ENCODE measurements at regions not wholly inside any gene's neighbourhood (a gene's known extent, or its start where the extent isn't known, plus 50 kb on each side); places are given as distances from the start of the nearest gene placed in this dataset.

- no peak overlapping the region for H2AFZ ChIP-seq (ENCODE audit: low read depth, low read length)
These were observed 424.3 kb upstream of the MEX3C start for GRCh38 chr18:51621864-51622160.

GRCh38 chr18:51622702-51623101 is 425.2 kb upstream of the MEX3C start:
- Histone ChIP-seq H3K9ac (ENCODE audit: low read length) (peak overlapping the region; percentile 3; the same call in 1 of the 2 replicates), H3K27ac (ENCODE audit: low read length) (no peak overlapping the region), H3K36me3 (replicated peaks; ENCODE audit: low read depth, low read length) (no peaks in the 10 kb centered on the region), H3K9me3 (ENCODE audit: insufficient read depth, low read length) (no peaks in the 10 kb centered on the region), H3K27me3 (ENCODE audit: low read depth, low read length) (no peaks in the 10 kb centered on the region), H3K79me2 (ENCODE audit: low read length) (no peaks in the 10 kb centered on the region), H3K4me1 (ENCODE audit: low read length) (peaks cover 29% of the 10 kb centered on the region), H3K4me3 (ENCODE audit: low read length) (no peak overlapping the region), H4K20me1 (ENCODE audit: insufficient read depth, low read length) (no peaks in the 10 kb centered on the region), H3K4me2 (ENCODE audit: low read length) (peak overlapping the region; percentile 13), H2AFZ (ENCODE audit: low read depth, low read length) (peak overlapping the region; percentile 49)
- TF ChIP-seq EZH2phosphoT487 (IDR thresholded peaks at IDR 0.05; ENCODE audit: low read depth) (no peak), CTCF (IDR thresholded peaks at IDR 0.05; ENCODE audit: low read depth, low read length) (no peak)

More at GRCh38 chr18:51621864-51622160, 424.3 kb upstream of the MEX3C start:
- Histone ChIP-seq H3K36me3 (replicated peaks; ENCODE audit: low read depth, low read length) (no peaks in the 10 kb centered on the region), H3K79me2 (ENCODE audit: low read length) (no peaks in the 10 kb centered on the region), H3K27ac (ENCODE audit: low read length) (no peak overlapping the region), H3K27me3 (ENCODE audit: low read depth, low read length) (no peaks in the 10 kb centered on the region), H3K4me1 (ENCODE audit: low read length) (peaks cover 38% of the 10 kb centered on the region), H3K9me3 (ENCODE audit: insufficient read depth, low read length) (no peaks in the 10 kb centered on the region), H3K4me2 (ENCODE audit: low read length) (peak overlapping the region; percentile 68), H3K9ac (ENCODE audit: low read length) (no peak overlapping the region), H4K20me1 (ENCODE audit: insufficient read depth, low read length) (no peaks in the 10 kb centered on the region), H3K4me3 (ENCODE audit: low read length) (no peak overlapping the region)
- TF ChIP-seq CTCF (IDR thresholded peaks at IDR 0.05; ENCODE audit: low read depth, low read length) (no peak), EZH2phosphoT487 (IDR thresholded peaks at IDR 0.05; ENCODE audit: low read depth) (no peak)

- Histone ChIP-seq H3K4me2 (ENCODE audit: low read length) (no peak overlapping the region), H3K4me3 (ENCODE audit: low read length) (no peak overlapping the region), H3K4me1 (ENCODE audit: low read length) (peaks cover 28% of the 10 kb centered on the region), H3K9me3 (ENCODE audit: insufficient read depth, low read length) (0 out of 2 replicates have a peak, but pooled peaks cover under 1% of the 10 kb centered on the region), H3K27me3 (ENCODE audit: low read depth, low read length) (no peaks in the 10 kb centered on the region), H3K79me2 (ENCODE audit: low read length) (no peaks in the 10 kb centered on the region), H4K20me1 (ENCODE audit: insufficient read depth, low read length) (no peaks in the 10 kb centered on the region), H3K9ac (ENCODE audit: low read length) (no peak overlapping the region), H3K36me3 (replicated peaks; ENCODE audit: low read depth, low read length) (no peaks in the 10 kb centered on the region), H2AFZ (ENCODE audit: low read depth, low read length) (no peak overlapping the region), H3K27ac (ENCODE audit: low read length) (no peak overlapping the region)
- TF ChIP-seq CTCF (IDR thresholded peaks at IDR 0.05; ENCODE audit: low read depth, low read length) (no peak), EZH2phosphoT487 (IDR thresholded peaks at IDR 0.05; ENCODE audit: low read depth) (no peak)
These were observed 426.2 kb upstream of the MEX3C start for GRCh38 chr18:51623653-51624052.

- Histone ChIP-seq H3K9me3 (ENCODE audit: insufficient read depth, low read length) (peaks cover 39% of the 10 kb centered on the region), H3K4me1 (ENCODE audit: low read length) (peaks cover 4% of the 10 kb centered on the region; the same call in 1 of the 2 replicates), H3K27me3 (ENCODE audit: low read depth, low read length) (no peaks in the 10 kb centered on the region), H2AFZ (ENCODE audit: low read depth, low read length) (no peak overlapping the region), H4K20me1 (ENCODE audit: insufficient read depth, low read length) (no peaks in the 10 kb centered on the region), H3K4me2 (ENCODE audit: low read length) (no peak overlapping the region), H3K36me3 (replicated peaks; ENCODE audit: low read depth, low read length) (peaks cover 3% of the 10 kb centered on the region), H3K79me2 (ENCODE audit: low read length) (no peaks in the 10 kb centered on the region), H3K9ac (ENCODE audit: low read length) (no peak overlapping the region), H3K27ac (ENCODE audit: low read length) (no peak overlapping the region), H3K4me3 (ENCODE audit: low read length) (no peak overlapping the region)
- TF ChIP-seq CTCF (IDR thresholded peaks at IDR 0.05; ENCODE audit: low read depth, low read length) (no peak), EZH2phosphoT487 (IDR thresholded peaks at IDR 0.05; ENCODE audit: low read depth) (no peak)
These were observed 433.2 kb upstream of the MEX3C start for GRCh38 chr18:51630706-51631105.
